ENCODE measurements at regions not wholly inside any gene's neighbourhood (a gene's known extent, or its start where the extent isn't known, plus 50 kb on each side); places are given as distances from the start of the nearest gene placed in this dataset.

DNA sequence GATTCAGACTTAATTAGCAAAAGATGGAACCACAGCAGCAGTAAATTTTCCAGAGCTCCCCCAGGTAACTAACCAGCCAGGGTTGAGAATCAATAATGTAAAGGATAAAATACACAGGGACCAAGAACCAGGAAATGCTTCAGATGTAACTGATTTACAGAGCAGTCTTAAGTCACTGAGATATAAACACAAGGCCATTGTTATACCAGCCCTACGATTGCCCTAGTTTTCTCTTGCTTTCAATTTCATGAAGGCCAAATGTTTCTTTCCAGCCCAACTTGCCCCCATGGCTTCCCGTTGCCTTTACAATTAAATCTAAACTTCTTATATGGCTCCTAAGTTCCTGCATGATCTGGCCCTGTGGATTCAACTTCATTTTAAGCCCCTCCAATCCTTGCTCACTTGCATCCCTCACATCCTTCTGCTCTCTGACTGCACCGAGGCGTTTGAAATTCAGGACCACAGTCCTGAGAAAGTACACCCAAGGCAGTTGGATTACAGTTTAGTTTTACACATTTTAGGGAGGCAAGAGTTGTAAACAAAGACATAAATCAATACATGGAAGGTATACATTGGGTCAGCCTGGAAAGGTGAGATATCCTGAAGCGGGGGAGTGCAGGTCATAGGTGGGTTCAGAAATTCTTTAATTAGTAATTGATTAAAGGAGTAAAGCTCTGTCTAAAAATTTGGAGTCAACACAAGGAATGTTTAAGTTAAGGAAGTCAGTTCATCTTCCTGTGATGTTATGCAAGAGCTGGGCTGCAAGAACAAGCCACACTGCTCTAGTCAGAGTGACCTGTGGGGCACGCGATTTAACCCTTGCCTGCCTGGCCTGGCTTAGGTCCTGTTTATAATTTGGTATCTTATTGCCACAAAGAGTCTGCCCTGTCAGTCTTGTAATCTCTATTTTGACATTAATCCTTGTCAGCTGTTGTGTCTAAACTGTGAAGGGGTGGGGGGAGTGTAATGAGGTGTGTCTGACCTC lies 69.9 kb upstream of the COG2 start:
- TF ChIP-seq POLR2A (IDR thresholded peaks at IDR 0.05), result no peak
- TF ChIP-seq, protein P1, sequence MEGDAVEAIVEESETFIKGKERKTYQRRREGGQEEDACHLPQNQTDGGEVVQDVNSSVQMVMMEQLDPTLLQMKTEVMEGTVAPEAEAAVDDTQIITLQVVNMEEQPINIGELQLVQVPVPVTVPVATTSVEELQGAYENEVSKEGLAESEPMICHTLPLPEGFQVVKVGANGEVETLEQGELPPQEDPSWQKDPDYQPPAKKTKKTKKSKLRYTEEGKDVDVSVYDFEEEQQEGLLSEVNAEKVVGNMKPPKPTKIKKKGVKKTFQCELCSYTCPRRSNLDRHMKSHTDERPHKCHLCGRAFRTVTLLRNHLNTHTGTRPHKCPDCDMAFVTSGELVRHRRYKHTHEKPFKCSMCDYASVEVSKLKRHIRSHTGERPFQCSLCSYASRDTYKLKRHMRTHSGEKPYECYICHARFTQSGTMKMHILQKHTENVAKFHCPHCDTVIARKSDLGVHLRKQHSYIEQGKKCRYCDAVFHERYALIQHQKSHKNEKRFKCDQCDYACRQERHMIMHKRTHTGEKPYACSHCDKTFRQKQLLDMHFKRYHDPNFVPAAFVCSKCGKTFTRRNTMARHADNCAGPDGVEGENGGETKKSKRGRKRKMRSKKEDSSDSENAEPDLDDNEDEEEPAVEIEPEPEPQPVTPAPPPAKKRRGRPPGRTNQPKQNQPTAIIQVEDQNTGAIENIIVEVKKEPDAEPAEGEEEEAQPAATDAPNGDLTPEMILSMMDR (IDR thresholded peaks at IDR 0.05 in 8 of 11, conservative IDR thresholded peaks at IDR 0.05 in 3 of 11), result no peak

Data from spleen (tissue), 7 donors.